ENCODE measurements at regions not wholly inside any gene's neighbourhood (a gene's known extent, or its start where the extent isn't known, plus 50 kb on each side); places are given as distances from the start of the nearest gene placed in this dataset.

GRCh38 chrX:100072336-100072735, 337.7 kb downstream of the PCDH19 start:
- TF ChIP-seq, protein P1, sequence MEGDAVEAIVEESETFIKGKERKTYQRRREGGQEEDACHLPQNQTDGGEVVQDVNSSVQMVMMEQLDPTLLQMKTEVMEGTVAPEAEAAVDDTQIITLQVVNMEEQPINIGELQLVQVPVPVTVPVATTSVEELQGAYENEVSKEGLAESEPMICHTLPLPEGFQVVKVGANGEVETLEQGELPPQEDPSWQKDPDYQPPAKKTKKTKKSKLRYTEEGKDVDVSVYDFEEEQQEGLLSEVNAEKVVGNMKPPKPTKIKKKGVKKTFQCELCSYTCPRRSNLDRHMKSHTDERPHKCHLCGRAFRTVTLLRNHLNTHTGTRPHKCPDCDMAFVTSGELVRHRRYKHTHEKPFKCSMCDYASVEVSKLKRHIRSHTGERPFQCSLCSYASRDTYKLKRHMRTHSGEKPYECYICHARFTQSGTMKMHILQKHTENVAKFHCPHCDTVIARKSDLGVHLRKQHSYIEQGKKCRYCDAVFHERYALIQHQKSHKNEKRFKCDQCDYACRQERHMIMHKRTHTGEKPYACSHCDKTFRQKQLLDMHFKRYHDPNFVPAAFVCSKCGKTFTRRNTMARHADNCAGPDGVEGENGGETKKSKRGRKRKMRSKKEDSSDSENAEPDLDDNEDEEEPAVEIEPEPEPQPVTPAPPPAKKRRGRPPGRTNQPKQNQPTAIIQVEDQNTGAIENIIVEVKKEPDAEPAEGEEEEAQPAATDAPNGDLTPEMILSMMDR (IDR thresholded peaks at IDR 0.05; ENCODE audit: insufficient read depth, low read depth, low read length): no peak
- no peak for TF ChIP-seq EZH2 (IDR thresholded peaks at IDR 0.05; ENCODE audit: insufficient read depth, low read length)

Data from astrocyte (in vitro differentiated cells and primary cell).